ENCODE measurements at regions not wholly inside any gene's neighbourhood (a gene's known extent, or its start where the extent isn't known, plus 50 kb on each side); places are given as distances from the start of the nearest gene placed in this dataset.
"Not testable (repeated sequence)": the region's sequence is repeated elsewhere in the genome, so short reads cannot be mapped to it uniquely, and the experiment has no call there.

GRCh38 chr11:16598032-16598431, 140.4 kb upstream of the C11orf58 start:
- H3K36me3 ChIP-seq (ENCODE audit: insufficient read depth, low read length): no peaks in the 10 kb centered on the region
- H3K9me3 ChIP-seq (ENCODE audit: low read length): no peaks in the 10 kb centered on the region
- no peaks in the 10 kb centered on the region for H3K27me3 ChIP-seq (ENCODE audit: insufficient read depth, low read length)
- H3K4me1 ChIP-seq (ENCODE audit: insufficient read depth, low read length): no peaks in the 10 kb centered on the region
- H2AFZ ChIP-seq (ENCODE audit: low read depth, low read length): no peak overlapping the region
- H3K4me3 ChIP-seq (ENCODE audit: low read length): no peak overlapping the region

- H3K4me1 ChIP-seq (ENCODE audit: insufficient read depth, low read length): no peaks in the 10 kb centered on the region
- no peaks in the 10 kb centered on the region for H3K27me3 ChIP-seq (ENCODE audit: insufficient read depth, low read length)
- no peaks in the 10 kb centered on the region for H3K9me3 ChIP-seq (ENCODE audit: low read length)
- H3K36me3 ChIP-seq (ENCODE audit: insufficient read depth, low read length): no peaks in the 10 kb centered on the region
- no peak overlapping the region for H2AFZ ChIP-seq (ENCODE audit: low read depth, low read length)
- no peak overlapping the region for H3K4me3 ChIP-seq (ENCODE audit: low read length)
Measured at GRCh38 chr11:16596231-16596630, 142.2 kb upstream of the C11orf58 start.

- Histone ChIP-seq H3K9me3 (ENCODE audit: low read length) (no peaks in the 10 kb centered on the region), H3K27me3 (ENCODE audit: insufficient read depth, low read length) (no peaks in the 10 kb centered on the region), H2AFZ (ENCODE audit: low read depth, low read length) (no peak overlapping the region), H3K36me3 (ENCODE audit: insufficient read depth, low read length) (no peaks in the 10 kb centered on the region), H3K4me1 (ENCODE audit: insufficient read depth, low read length) (no peaks in the 10 kb centered on the region), H3K4me3 (ENCODE audit: low read length) (no peak overlapping the region)
Measured at GRCh38 chr11:16591157-16591556, 147.3 kb upstream of the C11orf58 start.

DNA sequence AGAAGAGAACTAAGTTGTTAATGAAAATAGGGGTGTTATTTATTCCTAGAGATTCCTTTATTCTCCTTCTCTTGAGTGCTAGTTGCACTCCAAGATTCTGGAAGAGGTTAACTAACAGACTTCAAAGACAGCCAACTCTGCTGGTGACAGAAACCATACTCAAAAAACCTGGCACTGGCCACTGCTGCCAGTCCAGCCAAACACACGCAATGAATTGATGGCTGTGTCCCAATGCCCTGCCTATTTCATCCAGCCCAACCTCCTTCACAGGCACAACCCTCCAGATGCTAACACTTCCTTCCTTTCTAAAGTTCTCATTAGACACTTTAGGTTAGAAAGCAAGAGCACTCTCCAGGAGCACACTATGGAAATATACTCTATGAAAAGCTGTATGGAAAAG, 150.8 kb upstream of the C11orf58 start:
- H2AFZ ChIP-seq (ENCODE audit: low read depth, low read length): no peak overlapping the region
- H3K36me3 ChIP-seq (ENCODE audit: insufficient read depth, low read length): no peaks in the 10 kb centered on the region
- H3K27me3 ChIP-seq (ENCODE audit: insufficient read depth, low read length): no peaks in the 10 kb centered on the region
- H3K9me3 ChIP-seq (ENCODE audit: low read length): no peaks in the 10 kb centered on the region
- H3K4me3 ChIP-seq (ENCODE audit: low read length): no peak overlapping the region
- no peaks in the 10 kb centered on the region for H3K4me1 ChIP-seq (ENCODE audit: insufficient read depth, low read length)

GRCh38 chr11:16584569-16584968, 153.9 kb upstream of the C11orf58 start:
- no peaks in the 10 kb centered on the region for H3K27me3 ChIP-seq (ENCODE audit: insufficient read depth, low read length)
- H2AFZ ChIP-seq (ENCODE audit: low read depth, low read length): no peak overlapping the region
- no peaks in the 10 kb centered on the region for H3K36me3 ChIP-seq (ENCODE audit: insufficient read depth, low read length)
- H3K4me1 ChIP-seq (ENCODE audit: insufficient read depth, low read length): no peaks in the 10 kb centered on the region
- H3K4me3 ChIP-seq (ENCODE audit: low read length): no peak overlapping the region
- H3K9me3 ChIP-seq (ENCODE audit: low read length): peaks cover 2% of the 10 kb centered on the region

- H3K4me1 ChIP-seq (ENCODE audit: insufficient read depth, low read length); H3K36me3 ChIP-seq (ENCODE audit: insufficient read depth, low read length); H3K9me3 ChIP-seq (ENCODE audit: low read length): not testable (repeated sequence)
Measured at GRCh38 chr11:16581078-16581477, 157.4 kb upstream of the C11orf58 start.

GRCh38 chr11:16577490-16577889, 161.0 kb upstream of the C11orf58 start:
- Histone ChIP-seq H3K9me3 (ENCODE audit: low read length) (peaks cover 2% of the 10 kb centered on the region), H3K27me3 (ENCODE audit: insufficient read depth, low read length) (no peaks in the 10 kb centered on the region), H3K4me3 (ENCODE audit: low read length) (no peak overlapping the region), H3K36me3 (ENCODE audit: insufficient read depth, low read length) (no peaks in the 10 kb centered on the region), H2AFZ (ENCODE audit: low read depth, low read length) (no peak overlapping the region), H3K4me1 (ENCODE audit: insufficient read depth, low read length) (no peaks in the 10 kb centered on the region)

More at GRCh38 chr11:16581078-16581477, 157.4 kb upstream of the C11orf58 start:
- H3K4me3 ChIP-seq (ENCODE audit: low read length); H2AFZ ChIP-seq (ENCODE audit: low read depth, low read length); H3K27me3 ChIP-seq (ENCODE audit: insufficient read depth, low read length): not testable (repeated sequence)

- not testable (repeated sequence) for H2AFZ ChIP-seq (ENCODE audit: low read depth, low read length); H3K4me3 ChIP-seq (ENCODE audit: low read length); H3K36me3 ChIP-seq (ENCODE audit: insufficient read depth, low read length); H3K9me3 ChIP-seq (ENCODE audit: low read length); H3K4me1 ChIP-seq (ENCODE audit: insufficient read depth, low read length); H3K27me3 ChIP-seq (ENCODE audit: insufficient read depth, low read length)
Measured at GRCh38 chr11:16574889-16575288, 163.6 kb upstream of the C11orf58 start.

DNA sequence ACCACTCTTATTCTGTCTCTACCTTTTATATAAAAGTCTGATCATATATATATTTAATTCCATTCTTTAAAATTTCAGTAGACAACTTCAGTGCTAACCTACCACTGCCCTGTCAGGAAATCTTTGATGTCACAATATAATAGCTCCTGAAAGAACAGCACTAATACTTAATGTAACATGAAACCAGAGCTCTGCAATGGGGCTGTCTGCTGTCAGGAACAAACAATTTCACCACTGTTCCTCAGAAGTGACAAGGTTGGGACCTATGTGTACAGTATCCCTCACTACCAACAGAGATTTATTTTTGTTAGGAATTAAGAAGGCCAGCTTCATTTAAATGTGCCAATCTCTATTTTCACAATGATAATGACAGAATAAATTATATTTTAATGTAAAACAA, 165.5 kb upstream of the C11orf58 start:
- H3K4me1 ChIP-seq (ENCODE audit: insufficient read depth, low read length): no peaks in the 10 kb centered on the region
- no peak overlapping the region for H3K4me3 ChIP-seq (ENCODE audit: low read length)
- H3K9me3 ChIP-seq (ENCODE audit: low read length): no peaks in the 10 kb centered on the region
- no peak overlapping the region for H2AFZ ChIP-seq (ENCODE audit: low read depth, low read length)
- no peaks in the 10 kb centered on the region for H3K27me3 ChIP-seq (ENCODE audit: insufficient read depth, low read length)
- H3K36me3 ChIP-seq (ENCODE audit: insufficient read depth, low read length): no peaks in the 10 kb centered on the region

DNA sequence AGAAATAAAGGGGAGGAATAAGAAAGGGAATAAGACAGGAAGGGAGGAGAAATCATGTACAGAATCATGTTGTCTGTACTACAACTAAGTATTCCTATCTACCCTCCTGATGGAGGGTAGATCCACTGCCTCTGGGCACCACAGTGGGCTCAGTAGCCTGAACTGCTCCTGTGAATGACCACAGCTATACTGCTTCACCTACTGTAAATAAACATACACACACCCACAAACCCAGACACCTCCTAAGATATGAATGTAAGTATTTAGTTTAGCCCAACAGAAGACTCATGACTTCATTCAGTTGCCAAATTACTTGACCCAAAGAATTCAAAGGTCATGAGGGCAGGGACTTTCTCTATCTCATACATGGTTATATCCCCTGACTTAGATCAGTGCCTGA, 177.3 kb upstream of the C11orf58 start:
- no peak overlapping the region for H2AFZ ChIP-seq (ENCODE audit: low read depth, low read length)
- no peaks in the 10 kb centered on the region for H3K36me3 ChIP-seq (ENCODE audit: insufficient read depth, low read length)
- H3K27me3 ChIP-seq (ENCODE audit: insufficient read depth, low read length): no peaks in the 10 kb centered on the region
- no peak overlapping the region for H3K4me3 ChIP-seq (ENCODE audit: low read length)
- H3K4me1 ChIP-seq (ENCODE audit: insufficient read depth, low read length): no peaks in the 10 kb centered on the region
- no peaks in the 10 kb centered on the region for H3K9me3 ChIP-seq (ENCODE audit: low read length)

DNA sequence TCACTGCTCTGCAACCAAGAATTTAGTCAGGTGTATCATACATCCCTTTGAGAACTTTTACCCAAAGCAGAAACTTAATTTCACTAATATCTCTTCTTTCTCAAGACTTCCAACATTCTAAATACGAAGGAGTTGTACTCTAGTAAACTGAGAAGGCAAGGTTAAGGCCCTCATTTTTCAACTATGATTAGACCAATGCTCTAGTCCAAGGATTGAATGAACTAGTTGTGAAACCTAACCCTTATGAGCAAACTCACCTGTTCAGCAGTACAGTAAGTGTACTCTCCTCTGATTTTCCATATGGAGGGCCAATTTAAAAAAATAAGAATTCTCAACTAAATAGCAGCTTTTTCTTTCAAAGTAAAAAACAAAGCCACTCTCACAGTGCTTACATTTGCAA, 180.0 kb upstream of the C11orf58 start:
- no peak overlapping the region for H3K4me3 ChIP-seq (ENCODE audit: low read length)
- H3K36me3 ChIP-seq (ENCODE audit: insufficient read depth, low read length): no peaks in the 10 kb centered on the region
- H3K4me1 ChIP-seq (ENCODE audit: insufficient read depth, low read length): no peaks in the 10 kb centered on the region
- H3K9me3 ChIP-seq (ENCODE audit: low read length): no peaks in the 10 kb centered on the region
- H2AFZ ChIP-seq (ENCODE audit: low read depth, low read length): no peak overlapping the region
- H3K27me3 ChIP-seq (ENCODE audit: insufficient read depth, low read length): no peaks in the 10 kb centered on the region

DNA sequence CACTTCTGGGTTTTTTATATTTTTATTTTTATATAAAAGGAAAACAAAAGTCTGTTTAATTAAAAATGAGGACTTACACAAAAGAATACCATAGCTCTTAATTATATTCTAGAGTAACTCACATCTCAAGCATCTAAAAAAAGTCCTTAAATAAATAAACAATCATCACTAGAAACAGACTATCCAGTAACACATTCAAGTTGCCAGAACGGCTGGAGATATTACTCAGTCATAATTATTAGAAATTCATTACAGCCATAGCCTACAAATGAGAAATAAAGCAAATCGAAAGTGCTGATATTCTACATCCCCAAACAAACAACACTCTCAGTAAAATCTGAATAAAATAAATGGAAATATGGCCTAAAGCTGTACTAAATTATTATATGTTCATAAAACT, 182.5 kb upstream of the C11orf58 start:
- Histone ChIP-seq H3K4me3 (ENCODE audit: low read length) (no peak overlapping the region), H3K27me3 (ENCODE audit: insufficient read depth, low read length) (no peaks in the 10 kb centered on the region), H3K36me3 (ENCODE audit: insufficient read depth, low read length) (no peaks in the 10 kb centered on the region), H3K4me1 (ENCODE audit: insufficient read depth, low read length) (no peaks in the 10 kb centered on the region), H3K9me3 (ENCODE audit: low read length) (no peaks in the 10 kb centered on the region), H2AFZ (ENCODE audit: low read depth, low read length) (no peak overlapping the region)

GRCh38 chr11:16554361-16554760, 184.1 kb upstream of the C11orf58 start:
- H3K4me3 ChIP-seq (ENCODE audit: low read length): no peak overlapping the region
- no peak overlapping the region for H2AFZ ChIP-seq (ENCODE audit: low read depth, low read length)
- H3K4me1 ChIP-seq (ENCODE audit: insufficient read depth, low read length): no peaks in the 10 kb centered on the region
- no peaks in the 10 kb centered on the region for H3K36me3 ChIP-seq (ENCODE audit: insufficient read depth, low read length)
- H3K9me3 ChIP-seq (ENCODE audit: low read length): no peaks in the 10 kb centered on the region
- H3K27me3 ChIP-seq (ENCODE audit: insufficient read depth, low read length): no peaks in the 10 kb centered on the region

GRCh38 chr11:16547879-16548278, 190.6 kb upstream of the C11orf58 start:
- H3K4me1 ChIP-seq (ENCODE audit: insufficient read depth, low read length): no peaks in the 10 kb centered on the region
- H3K9me3 ChIP-seq (ENCODE audit: low read length): no peaks in the 10 kb centered on the region
- no peak overlapping the region for H2AFZ ChIP-seq (ENCODE audit: low read depth, low read length)
- H3K4me3 ChIP-seq (ENCODE audit: low read length): no peak overlapping the region
- no peaks in the 10 kb centered on the region for H3K36me3 ChIP-seq (ENCODE audit: insufficient read depth, low read length)
- no peaks in the 10 kb centered on the region for H3K27me3 ChIP-seq (ENCODE audit: insufficient read depth, low read length)
